IPS-NIHi11 (cell line): ENCODE measurements at regions not wholly inside any gene's neighbourhood (a gene's known extent, or its start where the extent isn't known, plus 50 kb on each side); places are given as distances from the start of the nearest gene placed in this dataset.
A peak's percentile ranks its signal among the peaks of the same experiment; 100 is the strongest.

Experiments
- DNase-seq: peaks from one replicate; pipeline ENCODE4 v3.0.0; 2012; ENCODE audit warnings: mixed read lengths, low spot score

- DNase-seq: peak; percentile 48
Observed at GRCh38 chr7:19442016-19442785, 266.6 kb downstream of the POLR1F start.

- DNase-seq: no peak
Observed at GRCh38 chr7:19439517-19439916, 269.3 kb downstream of the POLR1F start.

GRCh38 chr7:19437446-19437845 lies 271.4 kb downstream of the POLR1F start:
- DNase-seq: no peak

- no peak for DNase-seq
Observed at GRCh38 chr7:19427944-19428343, 280.9 kb downstream of the POLR1F start.

GRCh38 chr7:19421861-19422260 lies 276.6 kb upstream of the FERD3L start:
- no peak for DNase-seq

- no peak for DNase-seq
Observed at GRCh38 chr7:19417231-19417630, 272.0 kb upstream of the FERD3L start.

DNA sequence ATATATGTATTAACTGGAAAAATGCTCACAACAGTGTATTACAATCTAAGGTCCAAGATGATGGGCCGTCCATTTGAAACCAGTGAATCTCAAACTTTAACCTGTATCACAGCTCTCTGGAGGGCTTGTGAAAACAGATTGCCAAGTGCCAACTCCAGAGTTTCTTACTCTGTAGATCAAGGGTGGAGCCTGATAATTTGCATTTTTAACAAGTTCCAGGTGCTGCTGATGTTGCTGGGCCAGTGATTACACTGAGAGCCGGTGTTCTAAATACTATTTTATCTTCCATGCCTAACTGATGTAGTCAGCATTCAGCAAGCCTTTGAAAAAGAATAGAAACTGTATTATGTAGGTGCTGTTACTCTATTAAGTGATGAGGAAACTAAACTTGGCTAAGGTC lies 269.9 kb upstream of the FERD3L start:
- no peak for DNase-seq

DNA sequence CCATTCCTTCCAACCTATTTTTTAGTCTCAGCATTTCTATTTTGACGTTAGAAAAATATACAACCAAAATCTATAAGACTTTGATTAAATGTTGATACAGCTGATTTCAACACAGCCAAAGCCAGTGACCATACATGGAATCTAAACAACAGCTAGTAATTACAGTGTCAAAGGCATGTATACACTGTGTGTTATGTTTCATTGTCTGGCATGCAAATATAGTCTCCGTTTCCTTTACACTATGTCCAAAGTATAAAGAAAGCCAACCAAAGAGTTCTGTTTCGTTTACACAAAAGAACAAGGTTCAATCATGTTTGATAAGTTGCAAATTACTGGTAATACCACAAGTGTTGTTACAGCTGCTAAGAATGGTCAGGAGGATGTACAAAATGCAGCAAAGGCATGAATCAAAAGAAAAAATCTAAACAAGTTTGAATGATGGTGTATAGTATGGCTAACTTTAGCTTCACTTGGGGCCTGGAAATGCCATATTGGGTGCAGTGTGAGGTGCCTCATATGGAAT lies 268.3 kb upstream of the FERD3L start:
- DNase-seq: no peak

DNA sequence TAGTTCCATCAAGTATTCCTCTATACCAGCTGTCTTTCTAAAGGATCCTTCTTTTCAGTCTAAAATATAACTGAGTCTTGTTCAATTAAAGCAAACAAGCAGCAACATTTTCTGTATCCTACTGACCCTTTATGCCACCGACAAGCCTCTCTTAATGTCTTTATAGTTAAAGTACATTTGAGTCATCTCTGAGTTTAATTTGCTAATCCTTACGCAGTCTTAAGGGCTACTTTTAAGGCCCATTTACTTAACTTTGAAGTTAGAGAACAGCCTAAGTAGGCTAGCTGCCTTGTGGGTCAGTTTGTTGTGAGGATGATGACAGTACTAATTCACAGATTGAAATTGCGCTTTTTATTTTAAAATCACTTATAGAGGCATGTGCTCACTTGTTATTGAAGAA lies 265.5 kb upstream of the FERD3L start:
- no peak for DNase-seq

GRCh38 chr7:19410106-19410505 lies 264.9 kb upstream of the FERD3L start:
- no peak for DNase-seq

GRCh38 chr7:19408706-19409220 lies 263.5 kb upstream of the FERD3L start:
- no peak for DNase-seq

GRCh38 chr7:19407270-19407669 lies 262.0 kb upstream of the FERD3L start:
- DNase-seq: no peak

DNA sequence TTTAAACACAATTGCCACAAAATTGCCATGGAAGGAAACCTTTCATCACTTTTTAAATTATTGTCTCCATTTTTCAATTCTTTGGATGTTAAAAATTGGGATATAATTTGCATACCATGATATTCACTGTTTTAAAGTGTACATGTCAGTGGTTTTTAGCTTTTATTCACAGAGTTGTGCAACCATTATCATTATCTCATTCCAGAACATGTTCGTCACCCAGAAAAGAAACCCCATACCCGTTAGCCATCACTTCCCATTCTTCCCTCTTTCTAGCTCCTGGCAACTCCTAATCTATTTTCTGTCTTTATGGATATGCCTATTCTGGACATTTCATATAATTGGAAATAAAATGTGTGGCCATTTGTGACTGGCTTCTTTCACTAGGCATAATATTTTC lies 260.3 kb upstream of the FERD3L start:
- no peak for DNase-seq

DNA sequence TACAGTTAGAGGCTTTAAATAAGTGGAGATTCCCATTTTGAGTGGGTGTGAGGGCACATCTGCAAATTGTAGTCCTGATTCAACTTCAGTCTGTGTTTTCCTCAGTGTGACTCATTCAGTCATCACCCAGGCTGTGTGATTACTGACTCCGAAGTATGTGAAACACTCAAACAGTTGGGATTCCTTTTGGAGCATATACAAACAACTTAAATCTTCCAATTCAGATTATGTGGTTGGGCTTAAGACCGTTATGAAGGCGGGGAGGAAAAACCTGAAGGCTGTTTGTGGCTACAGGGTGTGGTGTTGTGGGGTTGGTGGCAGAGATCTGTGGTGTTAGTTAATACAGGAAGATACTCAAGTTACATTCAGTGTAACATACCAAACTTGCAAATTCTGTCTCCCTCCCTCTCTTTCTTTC lies 259.7 kb upstream of the FERD3L start:
- DNase-seq: peak; percentile 23

DNA sequence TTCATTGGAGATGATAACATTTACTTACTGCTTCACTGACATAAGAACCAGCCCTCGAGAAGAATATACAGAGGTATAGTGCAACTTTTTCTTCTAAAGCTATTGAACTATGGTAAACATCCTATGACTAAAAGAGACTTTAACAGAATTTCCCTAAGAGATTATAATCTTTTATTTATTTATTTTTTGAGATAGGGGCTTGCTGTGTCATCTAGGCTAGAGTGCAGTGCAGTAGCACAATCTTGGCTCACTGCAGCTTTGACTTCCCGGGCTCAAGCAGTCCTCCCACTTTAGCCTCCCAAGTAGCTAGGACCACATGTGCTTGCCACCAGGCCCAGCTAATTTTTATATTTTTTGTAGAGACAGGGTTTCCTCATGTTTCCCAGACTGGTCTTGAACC lies 258.5 kb upstream of the FERD3L start:
- no peak for DNase-seq

DNA sequence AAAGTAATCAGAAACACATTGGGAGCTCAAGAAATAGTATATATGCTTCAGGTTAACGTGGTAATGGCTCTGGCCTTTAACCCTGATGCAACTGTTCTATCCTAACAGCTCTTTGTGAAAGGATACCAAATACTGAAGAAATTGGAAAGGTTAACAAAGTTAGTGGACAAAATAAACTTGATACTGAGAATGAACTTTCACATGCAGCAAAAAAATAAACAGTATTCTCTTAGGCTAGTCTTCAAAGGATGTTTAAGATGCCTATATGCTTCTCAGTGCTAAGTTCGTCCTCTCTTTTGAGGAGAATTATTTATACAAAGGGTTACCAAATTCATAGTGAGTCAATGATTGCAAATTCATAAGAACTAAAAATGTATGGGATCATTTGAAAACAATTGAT lies 256.2 kb upstream of the FERD3L start:
- DNase-seq: no peak

DNA sequence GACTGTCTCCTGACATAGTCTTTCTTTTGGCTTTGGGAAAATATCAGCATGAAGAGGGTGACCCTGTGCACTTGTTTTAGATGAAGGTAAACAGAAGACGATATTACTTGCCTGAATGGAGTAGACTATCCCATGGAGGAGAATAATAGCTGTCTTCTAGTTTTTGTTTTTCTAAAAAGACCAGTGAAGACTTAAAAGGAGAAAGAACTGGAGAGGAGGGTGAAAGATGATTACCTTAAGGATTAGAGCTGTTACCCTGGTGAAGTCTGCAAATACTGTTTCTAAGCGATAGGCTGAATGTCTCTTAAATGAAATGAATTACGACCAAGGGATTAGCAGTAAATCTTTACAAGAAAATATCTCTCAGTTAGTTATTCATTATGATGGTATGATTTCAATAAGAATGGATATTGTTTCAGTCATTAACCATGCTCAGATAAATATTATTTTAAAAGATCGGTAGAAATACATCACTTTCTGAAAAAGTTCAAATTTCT lies 255.6 kb upstream of the FERD3L start:
- no peak for DNase-seq

DNA sequence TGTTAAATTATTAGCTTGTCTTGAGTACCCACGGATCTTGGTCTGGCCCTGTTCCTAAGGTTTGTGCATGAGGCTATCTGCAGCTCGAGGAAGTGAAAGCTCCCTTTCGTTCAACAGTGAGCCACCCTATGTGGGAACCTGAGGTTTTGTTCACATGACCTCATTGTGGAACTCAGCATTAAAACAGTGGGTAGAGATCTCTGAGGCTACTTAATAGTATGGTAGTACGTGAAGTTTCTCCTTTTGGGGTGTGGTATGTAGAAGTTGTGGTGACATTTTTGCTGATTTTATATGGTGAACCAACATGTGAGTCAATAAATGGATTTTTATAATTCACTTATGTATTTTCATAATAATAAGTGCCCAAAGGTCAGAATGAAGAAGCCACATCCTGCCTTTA lies 252.7 kb upstream of the FERD3L start:
- DNase-seq: no peak

DNA sequence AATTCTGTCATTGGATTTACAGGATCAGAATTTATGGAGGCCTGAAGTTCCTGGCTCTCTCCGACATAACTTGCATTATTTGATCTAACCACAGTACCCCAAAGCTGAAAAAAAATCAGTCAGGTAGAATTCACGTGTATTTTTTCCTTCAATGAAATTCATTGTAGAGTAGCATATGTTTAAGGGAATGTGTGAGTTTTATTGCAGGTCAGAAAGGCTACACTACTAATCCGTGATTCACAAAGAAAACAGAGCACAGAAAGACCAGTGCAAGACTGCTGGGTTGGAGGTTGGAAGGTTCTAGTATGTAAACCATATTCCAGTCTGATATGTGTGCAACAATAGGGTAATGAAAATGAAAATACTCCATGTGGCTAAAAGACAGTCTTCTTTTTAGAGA lies 247.0 kb upstream of the FERD3L start:
- no peak for DNase-seq

DNA sequence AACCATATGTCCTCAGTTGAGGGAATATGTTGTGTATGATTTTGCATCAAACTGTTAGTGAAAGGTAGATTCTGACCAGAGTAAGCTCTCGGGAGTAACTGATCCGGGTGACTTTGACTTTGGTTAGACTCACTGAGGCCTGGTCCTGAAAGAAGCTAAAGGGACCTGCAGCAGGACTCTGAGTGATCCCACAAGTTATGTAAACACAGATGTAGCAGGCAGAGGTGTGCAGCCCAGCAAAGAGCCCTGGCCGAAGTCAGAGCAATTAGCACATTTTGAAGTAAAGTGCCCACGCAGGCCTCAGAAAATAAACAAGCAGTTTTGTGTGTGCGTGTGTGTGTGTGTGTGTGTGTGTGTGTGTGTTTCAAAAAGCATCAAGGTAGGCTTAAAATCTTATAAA lies 245.6 kb upstream of the FERD3L start:
- DNase-seq: no peak

DNA sequence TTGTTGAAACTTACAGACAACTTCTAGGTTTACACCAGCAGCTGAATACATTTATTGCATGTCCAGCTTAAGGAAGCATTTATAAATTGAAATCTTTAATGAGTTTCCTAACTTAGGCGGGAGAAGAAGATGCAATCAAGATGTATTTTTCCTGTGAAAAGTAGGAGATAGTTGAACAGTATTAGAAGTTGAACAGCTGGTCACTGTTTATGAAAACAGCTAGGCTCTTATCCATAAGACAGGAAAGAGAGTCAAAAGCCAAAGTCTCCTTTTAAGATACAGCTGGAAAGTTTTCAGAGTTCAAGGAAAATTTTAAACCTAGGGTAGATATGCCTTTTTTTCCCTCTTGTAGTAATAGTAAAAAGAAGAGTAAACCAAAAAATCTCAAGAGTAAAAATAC lies 236.1 kb upstream of the FERD3L start:
- DNase-seq: no peak

DNA sequence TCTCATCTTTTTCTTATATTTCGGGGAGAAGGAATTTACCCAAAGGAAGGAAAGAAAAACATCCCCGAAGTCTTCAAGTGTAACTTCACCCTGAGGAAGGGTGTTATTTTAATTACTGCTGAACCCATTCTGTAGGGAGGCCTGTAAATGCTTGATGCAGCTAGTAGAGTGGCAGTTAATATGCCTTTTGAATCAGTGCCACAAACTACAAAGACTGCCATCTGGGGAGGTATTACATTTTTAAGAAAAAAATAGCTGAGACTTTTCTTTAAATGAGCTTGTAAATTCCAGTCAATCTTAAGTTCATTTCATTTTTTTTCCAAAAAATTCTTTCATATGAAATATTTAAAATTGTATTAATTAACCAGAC lies 233.1 kb upstream of the FERD3L start:
- DNase-seq: no peak

DNA sequence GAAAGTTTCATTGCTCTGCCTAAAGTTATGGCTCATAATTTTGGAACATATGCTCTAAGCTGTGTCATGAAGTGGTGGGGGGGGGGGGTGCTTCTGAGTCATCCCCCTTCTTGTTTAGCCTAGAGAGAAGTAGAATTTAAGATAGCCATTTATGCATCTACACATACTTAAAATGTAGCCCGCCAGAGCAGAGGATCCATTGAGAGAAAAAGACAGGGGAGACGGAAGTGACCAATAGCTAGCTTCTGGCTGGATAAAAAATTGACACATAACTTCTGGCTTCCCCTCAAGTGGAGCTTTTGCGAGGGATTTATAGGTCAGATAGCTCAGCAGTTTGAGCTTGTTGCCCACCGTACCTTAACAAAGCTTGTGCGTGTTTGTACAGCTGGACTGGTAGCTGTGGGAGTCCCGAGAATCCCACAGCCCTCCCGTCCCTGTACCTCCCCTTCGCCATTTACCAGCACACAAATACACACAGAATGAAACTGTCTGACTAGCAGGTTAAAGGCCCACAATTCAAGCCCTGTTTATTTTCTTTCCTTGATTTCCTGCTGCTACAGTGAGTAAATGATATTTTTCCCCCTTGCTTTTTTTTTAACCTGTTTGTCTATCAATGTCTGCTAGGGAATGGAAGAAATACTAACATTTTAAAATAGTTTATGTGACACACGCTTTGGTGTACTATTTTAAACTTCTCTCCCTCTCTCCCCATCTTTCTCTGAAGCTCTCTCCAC lies 232.6 kb upstream of the FERD3L start:
- DNase-seq: no peak
